HG02938 (cell line): ENCODE measurements at regions not wholly inside any gene's neighbourhood (a gene's known extent, or its start where the extent isn't known, plus 50 kb on each side); places are given as distances from the start of the nearest gene placed in this dataset.

Experiments used
- ATAC-seq: cut with Tn5 transposase; IDR thresholded peaks from one replicate; pipeline ENCODE4 v1.9.1; 2021; ENCODE audit warnings: mild to moderate bottlenecking, moderate library complexity; ENCODE audit not compliant: unreplicated experiment

DNA sequence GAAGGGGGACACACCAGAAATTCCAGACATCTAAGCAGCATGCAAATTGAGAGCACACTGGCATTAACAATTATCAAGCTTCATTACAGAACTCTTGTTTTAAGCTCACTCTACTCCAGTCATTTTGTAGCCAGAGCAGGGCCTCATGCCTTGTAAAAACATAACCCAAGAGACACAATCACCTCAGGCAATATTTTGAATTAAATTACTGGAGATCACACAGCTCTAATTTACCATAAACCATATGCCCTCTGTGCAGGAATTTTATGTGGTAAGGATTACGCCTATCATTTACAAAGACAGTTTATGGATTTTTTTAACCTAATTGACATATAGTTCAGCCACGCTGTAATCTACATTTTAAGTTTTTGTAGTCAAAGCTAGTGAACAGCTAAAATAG is 414.1 kb upstream of the DDI1 start:
- ATAC-seq: no peak

GRCh38 chr11:103623933-103624332 is 412.5 kb upstream of the DDI1 start:
- peak; percentile 57 for ATAC-seq

DNA sequence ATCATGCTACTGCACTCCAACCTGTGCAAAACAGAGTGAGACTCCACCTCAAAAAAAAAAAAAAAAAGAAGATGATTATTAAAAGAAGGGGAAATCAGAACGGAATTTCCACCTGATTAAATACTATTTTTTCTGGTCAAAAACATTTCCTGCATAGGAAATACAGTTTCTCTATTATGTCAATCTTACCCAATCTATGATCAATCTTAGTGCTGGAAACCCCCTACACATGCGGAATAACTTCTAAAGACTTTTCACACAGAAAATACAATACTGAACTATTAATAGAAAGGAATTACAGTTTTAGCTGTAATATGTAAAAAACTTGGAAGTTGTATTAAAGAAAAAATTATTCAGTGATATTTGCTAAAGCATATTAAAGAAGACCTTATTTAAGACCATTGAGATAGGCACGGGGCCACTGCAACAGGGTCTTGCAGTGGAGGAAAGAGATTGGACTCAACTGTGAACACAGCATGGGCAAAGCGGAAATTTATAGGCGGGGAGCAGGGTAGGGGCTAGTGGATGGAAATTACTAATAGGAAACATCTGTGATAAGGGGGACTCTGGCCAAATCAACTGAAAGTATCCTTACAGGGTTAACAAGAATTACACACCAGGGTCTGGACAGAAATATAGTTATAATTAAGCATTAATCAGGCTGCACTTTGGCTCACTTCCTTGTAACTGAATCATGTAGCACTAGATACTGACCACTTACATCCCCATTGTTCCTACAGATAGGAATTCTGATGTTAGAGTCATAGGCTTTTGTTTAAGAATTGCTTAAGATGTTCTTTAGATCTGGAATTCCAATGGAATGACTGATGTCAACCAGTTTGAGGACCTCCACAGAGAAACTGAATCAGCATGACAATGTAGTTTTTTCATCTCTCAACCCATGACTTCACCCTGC is 411.5 kb upstream of the DDI1 start:
- ATAC-seq: no peak

GRCh38 chr11:103625624-103625965 is 410.8 kb upstream of the DDI1 start:
- no peak for ATAC-seq

DNA sequence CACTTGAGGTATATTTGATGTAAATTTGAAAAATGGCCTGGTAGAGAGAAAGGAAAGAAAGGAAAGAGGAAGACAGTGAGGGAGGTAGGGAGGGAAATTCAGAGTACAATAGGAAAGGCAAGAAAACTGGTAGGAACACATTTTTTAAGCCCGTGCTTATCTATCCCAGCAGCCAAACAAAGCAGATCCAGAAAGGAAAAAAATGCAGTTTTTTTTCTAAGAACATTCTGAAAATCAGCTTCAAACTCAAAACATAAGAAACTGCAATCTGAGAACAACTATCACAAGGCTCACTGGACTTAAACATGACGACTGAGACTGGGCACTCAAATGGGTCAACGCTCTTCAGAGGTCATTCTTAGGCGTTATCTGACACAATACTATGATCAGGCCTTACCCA is 408.3 kb upstream of the DDI1 start:
- no peak for ATAC-seq

- ATAC-seq: no peak
Observed at GRCh38 chr11:103631841-103632240, 404.6 kb upstream of the DDI1 start.

GRCh38 chr11:103633068-103633788 is 403.2 kb upstream of the DDI1 start:
- ATAC-seq: no peak

DNA sequence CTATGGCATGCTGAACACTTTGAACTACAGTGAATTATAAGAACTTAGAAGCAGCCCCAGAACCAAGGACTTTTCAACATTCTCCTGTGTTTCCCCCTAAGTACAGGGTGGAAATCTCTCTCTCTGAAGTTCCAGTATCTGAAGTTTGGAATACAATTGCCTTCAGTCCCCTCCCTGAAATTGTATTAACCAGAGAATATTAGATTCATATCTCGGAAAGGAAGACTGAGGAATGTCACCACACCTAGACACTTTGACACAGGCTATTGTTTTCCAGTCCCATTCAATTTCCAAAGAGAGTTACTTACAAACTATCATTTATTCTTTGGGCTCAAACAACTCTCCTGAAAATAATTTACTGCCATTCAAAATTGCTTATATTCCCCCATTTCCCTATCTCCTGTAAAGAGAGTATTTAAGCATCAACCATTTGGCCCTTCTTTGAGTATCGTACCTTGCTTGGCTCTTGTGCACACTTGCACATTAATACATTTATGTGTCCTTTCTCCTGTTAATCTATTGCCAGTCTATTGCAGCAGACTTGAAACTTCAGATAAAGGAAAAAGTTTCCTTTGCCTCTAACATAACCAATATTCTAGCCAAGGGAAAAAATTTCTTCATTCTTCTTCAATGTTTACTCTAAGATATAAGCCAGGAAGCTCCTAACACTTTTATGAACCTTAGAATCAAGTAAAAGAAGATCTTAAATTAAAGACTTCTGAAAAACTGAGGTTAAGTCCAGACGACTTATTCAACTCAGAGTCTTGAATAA is 402.4 kb upstream of the DDI1 start:
- no peak for ATAC-seq

GRCh38 chr11:103636232-103636631 is 400.2 kb upstream of the DDI1 start:
- ATAC-seq: no peak

DNA sequence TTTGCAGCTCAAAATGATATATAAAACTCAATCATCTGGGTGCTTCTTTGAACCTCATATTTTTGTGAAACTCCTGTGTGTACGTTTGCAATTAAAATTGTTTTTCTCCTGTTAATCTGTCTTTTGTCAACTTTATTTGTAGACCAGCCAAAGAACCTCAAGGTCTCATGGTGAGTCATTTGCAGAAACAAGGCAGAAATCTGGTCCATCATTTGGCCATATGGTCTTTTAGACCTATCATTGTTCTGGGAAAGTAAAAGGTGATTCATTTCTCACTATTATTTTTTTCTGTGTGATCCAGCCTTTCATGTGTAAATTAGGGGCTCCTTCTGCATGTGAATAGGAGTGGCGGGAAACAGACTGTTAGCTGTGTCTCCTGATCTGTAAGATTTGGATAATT is 399.1 kb upstream of the DDI1 start:
- ATAC-seq: no peak

GRCh38 chr11:103637831-103638230 is 398.6 kb upstream of the DDI1 start:
- no peak for ATAC-seq

DNA sequence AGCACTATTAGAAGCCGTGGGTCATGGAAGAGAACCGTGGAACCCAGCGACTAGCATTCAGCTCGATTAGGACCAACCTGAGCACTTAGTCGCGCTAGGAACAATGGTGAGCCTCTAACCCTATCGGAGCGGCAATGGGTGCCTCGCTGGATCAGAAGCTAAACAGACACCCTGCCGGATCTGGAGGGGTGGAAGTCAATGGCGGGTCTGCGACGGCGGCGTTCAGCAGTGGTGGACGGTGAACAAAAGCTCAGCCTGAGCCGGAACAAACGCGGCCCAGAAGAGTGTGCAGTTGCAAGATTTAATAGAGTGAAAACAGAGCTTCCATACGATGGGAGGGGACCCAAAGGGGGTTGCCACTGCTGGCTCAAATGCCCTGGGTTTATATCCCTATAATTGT is 391.8 kb upstream of the DDI1 start:
- ATAC-seq: no peak

DNA sequence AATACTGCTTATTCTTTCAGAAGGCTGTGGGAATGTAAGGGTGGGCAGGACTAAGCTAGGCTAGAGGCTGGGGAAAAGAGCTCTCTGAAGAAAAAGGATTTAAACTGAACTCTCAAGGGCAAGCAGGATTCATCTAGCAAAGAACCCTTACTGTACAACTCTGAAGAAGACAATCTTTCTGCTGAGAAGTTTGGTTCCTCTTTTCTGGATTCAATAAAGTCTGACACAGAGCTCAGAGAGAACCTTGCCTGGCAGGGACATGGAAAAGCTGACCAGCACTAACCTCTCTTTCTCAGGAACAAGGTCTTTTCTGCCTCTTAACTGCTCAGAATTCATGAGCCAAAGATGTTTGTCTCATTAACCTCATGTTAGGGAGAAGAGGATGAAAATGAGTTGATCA is 388.4 kb upstream of the DDI1 start:
- ATAC-seq: no peak

- ATAC-seq: peak; percentile 51
Observed at GRCh38 chr11:103648670-103649400, 387.6 kb upstream of the DDI1 start.

DNA sequence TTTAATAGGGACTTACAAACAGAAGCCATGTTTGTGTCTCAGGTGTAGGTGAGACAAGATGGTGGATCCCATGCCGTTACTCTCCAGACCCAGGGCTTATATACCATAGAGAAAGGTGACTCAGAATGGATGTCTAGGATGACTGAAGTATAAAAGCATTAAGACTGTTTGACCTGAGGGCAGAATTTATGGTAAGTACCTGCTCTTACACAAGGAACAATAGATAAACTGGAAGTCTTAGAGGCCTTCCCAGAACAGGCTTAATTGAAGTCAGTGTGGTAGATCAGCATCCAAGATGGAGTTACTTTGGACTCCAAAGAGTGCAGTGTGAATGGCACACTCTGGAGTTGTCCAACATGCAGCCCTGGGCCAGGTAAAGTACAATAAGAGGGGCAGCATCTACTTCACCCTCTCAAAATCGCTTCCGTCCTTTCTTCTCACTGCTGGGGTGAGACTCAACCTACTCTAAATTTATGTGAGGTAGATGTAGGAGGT is 387.0 kb upstream of the DDI1 start:
- ATAC-seq: no peak

DNA sequence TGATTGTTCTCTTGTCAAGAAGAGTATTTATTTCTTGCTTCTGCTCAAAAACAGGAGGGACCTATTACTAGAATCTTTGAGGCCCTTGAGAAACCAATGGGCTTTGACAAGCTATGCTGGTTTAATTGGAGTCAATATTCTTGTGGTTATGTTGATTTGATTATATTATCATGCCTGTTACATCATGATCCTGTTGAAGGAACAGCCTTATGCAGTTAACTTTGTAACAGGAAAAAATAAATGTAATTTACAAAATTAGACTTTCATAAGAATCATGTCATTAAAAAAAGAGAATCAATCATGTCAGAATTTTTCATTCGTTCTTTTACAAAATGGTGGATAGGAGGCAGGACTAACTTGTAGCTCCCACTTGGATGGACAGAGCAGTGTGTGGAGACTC is 386.1 kb upstream of the DDI1 start:
- ATAC-seq: no peak

DNA sequence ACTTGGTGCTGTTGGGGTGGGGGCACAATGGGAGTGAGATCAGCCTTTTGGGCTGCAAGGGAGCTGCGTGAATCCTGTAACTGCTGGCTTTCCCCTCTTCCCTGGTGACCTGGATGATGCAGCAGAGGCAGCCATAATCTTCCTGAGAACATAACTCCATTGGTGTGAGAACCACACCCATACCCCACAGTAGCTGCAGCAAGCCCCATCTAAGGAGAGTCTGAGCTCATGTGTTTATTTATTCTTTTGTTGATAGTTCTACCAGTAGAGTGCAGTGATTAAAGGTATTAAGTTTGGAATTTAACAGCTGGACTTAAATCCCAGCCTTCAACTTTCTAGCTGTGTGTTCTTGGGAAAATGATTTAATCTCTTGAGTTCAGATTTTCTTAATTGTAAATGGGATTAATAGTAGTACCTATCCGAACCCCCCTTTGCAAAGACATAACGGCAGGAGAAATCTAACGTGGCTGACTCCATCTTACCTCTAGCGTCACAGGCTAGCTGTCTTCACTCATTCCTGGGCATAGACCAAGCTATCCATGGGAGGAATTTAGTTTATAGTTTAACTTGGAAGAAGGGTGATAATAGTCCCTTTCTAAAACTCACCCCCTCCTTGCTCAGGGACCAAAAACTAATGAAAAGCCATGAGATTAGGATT is 385.0 kb upstream of the DDI1 start:
- no peak for ATAC-seq

DNA sequence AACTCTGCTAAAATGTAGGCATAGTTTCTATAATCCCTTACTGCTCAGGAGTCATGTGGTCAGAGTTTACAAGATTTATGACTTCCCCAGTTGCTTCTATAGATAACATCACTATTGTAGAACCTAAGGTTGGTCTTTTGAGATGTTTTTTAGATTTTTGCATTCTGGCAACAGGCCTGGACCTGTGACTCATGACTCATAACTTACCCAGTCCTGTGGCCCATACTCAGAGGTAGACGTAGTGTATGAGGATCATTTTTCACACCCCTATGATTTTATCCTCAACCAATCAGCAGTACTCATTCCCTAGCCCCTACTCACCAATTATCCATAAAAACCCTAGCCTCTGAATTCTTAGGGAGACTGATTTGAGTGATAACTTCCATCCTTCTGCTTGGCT is 384.4 kb upstream of the DDI1 start:
- ATAC-seq: no peak

- no peak for ATAC-seq
Observed at GRCh38 chr11:103656382-103656781, 380.1 kb upstream of the DDI1 start.

DNA sequence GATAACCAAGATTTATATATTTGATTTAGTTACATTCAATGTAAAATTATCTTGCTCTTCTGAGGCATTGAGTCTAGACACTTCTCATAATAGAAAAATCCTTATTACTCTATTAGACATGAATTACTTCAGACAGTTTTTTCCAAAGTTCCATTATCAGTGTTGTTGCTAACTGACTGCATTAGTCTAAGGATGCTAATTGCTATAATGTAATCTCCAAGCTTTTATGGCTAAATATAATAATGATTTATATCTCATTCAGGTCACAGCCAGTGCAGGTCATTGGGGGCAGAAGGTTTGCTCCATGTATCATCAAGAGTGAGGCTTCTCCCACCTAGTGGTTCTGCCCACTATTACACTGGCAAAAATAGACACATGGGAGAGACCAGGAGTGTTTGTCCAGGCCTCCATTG is 377.2 kb upstream of the DDI1 start:
- ATAC-seq: no peak
